GM12878 (cell line): ENCODE measurements at regions not wholly inside any gene's neighbourhood (a gene's known extent, or its start where the extent isn't known, plus 50 kb on each side); places are given as distances from the start of the nearest gene placed in this dataset.

Experiments
- CTCF ChIP-seq, 3 experiments: IDR thresholded peaks in 2 of 3; conservative IDR thresholded peaks in 1 of 3; 2 replicates each; pipeline ENCODE4 v1.5.1; 2011; ENCODE audit warnings: low read depth in 3 of 3, low read length in 3 of 3, mild to moderate bottlenecking in 3 of 3, control low read depth in 2 of 3, moderate library complexity in 2 of 3, inconsistent platforms in 1 of 3, mixed read lengths in 1 of 3; ENCODE audit not compliant: control insufficient read depth in 2 of 3, insufficient read depth in 1 of 3; ENCODE audit errors: extremely low read depth in 1 of 3
- ELK1 ChIP-seq: IDR thresholded peaks from 2 replicates; pipeline ENCODE4 v1.6.1; 2012; ENCODE audit warnings: low read depth, low read length, improper control_type of control experiment
- EP300 ChIP-seq, 2 experiments: fragments of 150-350 bp in 1 of 2; IDR thresholded peaks; 2 replicates each; pipeline ENCODE4 v1.6.1; 2011 to 2012; ENCODE audit warnings: low read depth in 2 of 2, low read length in 2 of 2, borderline replicate concordance in 1 of 2, improper control_type of control experiment in 1 of 2, inconsistent platforms in 1 of 2; ENCODE audit not compliant: control insufficient read depth in 1 of 2
- PBX3 ChIP-seq: IDR thresholded peaks from 2 replicates; pipeline ENCODE4 v1.6.1; 2011; ENCODE audit warnings: mild to moderate bottlenecking, low read depth, low read length, moderate library complexity; ENCODE audit not compliant: insufficient replicate concordance

- TF ChIP-seq CTCF (IDR thresholded peaks at IDR 0.05 in 2 of 3, conservative IDR thresholded peaks at IDR 0.05 in 1 of 3; ENCODE audit: control insufficient read depth in 2 of 3, extremely low read depth in 1 of 3, insufficient read depth in 1 of 3, low read depth in 3 of 3, low read length in 3 of 3) (no peak), ELK1 (no peak), EP300 (IDR thresholded peaks at IDR 0.05; ENCODE audit: borderline replicate concordance in 1 of 2, control insufficient read depth in 1 of 2, low read depth in 2 of 2, low read length in 2 of 2) (no peak), PBX3 (no peak)
Measured at GRCh38 chr21:17432732-17433057, 80.1 kb upstream of the CXADR start.
